Epidermal melanocyte (primary cell): ENCODE measurements at regions not wholly inside any gene's neighbourhood (a gene's known extent, or its start where the extent isn't known, plus 50 kb on each side); places are given as distances from the start of the nearest gene placed in this dataset.

Source experiments
- DNase-seq: peaks from one replicate; pipeline ENCODE4 v3.0.0; 2011; ENCODE audit warnings: low spot score; ENCODE audit not compliant: insufficient read length

- DNase-seq = no peak
Observed at GRCh38 chr11:33419924-33420323, 162.7 kb downstream of the HIPK3 start.

- no peak for DNase-seq
Observed at GRCh38 chr11:33417121-33417520, 159.9 kb downstream of the HIPK3 start.

DNA sequence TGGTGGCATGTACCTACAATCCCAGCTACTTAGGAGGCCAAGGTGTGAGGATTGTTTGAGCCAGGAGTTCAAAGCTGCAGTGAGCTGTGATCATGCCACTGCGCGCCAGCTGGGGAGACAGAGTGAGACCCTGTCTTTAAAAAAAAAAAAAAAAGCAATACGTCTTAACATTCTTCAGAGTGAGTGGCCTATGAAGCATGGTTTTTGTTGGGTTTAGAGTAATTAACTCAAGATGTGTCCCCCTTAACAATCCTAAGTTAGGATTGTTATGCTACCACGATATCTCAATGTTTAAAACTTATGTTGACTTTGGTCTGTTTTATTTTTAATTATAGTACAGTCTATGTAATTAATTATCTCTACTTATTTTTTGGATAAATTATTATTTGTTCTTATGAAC is 156.1 kb downstream of the HIPK3 start:
- no peak for DNase-seq

- DNase-seq = no peak
Observed at GRCh38 chr11:33412241-33412640, 155.1 kb downstream of the HIPK3 start.

GRCh38 chr11:33411751-33412150 is 154.6 kb downstream of the HIPK3 start:
- no peak for DNase-seq

GRCh38 chr11:33410086-33410765 is 153.0 kb downstream of the HIPK3 start:
- no peak for DNase-seq
